IPS-20b (cell line): ENCODE measurements at regions not wholly inside any gene's neighbourhood (a gene's known extent, or its start where the extent isn't known, plus 50 kb on each side); places are given as distances from the start of the nearest gene placed in this dataset.

ENCODE experiments used
- H3K27ac ChIP-seq: one replicate; pipeline ENCODE4 v1.5.1; 2013; ENCODE audit warnings: low read length
- H3K27me3 ChIP-seq: 2 replicates; pipeline ENCODE4 v1.6.1; 2013; ENCODE audit warnings: mild to moderate bottlenecking, low read length, inconsistent platforms; ENCODE audit not compliant: insufficient read depth
- H3K36me3 ChIP-seq: 2 replicates; pipeline ENCODE4 v1.6.1; 2013; ENCODE audit warnings: low read depth, mild to moderate bottlenecking, inconsistent platforms, low read length, moderate library complexity; ENCODE audit not compliant: insufficient read depth
- H3K4me1 ChIP-seq: 2 replicates; pipeline ENCODE4 v1.6.1; 2013; ENCODE audit warnings: mild to moderate bottlenecking, control low read depth, inconsistent platforms, low read length, moderate library complexity; ENCODE audit not compliant: insufficient read depth
- H3K4me3 ChIP-seq: 2 replicates; pipeline ENCODE4 v1.5.1; 2013; ENCODE audit warnings: mild to moderate bottlenecking, low read length, inconsistent platforms
- H3K9ac ChIP-seq: 2 replicates; pipeline ENCODE4 v1.6.1; 2013; ENCODE audit warnings: low read depth, mild to moderate bottlenecking, inconsistent platforms, low read length, moderate library complexity
- H3K9me3 ChIP-seq: 2 replicates; pipeline ENCODE4 v1.6.1; 2013; ENCODE audit warnings: mild to moderate bottlenecking, low read depth, low read length, inconsistent platforms; ENCODE audit not compliant: insufficient read depth

DNA sequence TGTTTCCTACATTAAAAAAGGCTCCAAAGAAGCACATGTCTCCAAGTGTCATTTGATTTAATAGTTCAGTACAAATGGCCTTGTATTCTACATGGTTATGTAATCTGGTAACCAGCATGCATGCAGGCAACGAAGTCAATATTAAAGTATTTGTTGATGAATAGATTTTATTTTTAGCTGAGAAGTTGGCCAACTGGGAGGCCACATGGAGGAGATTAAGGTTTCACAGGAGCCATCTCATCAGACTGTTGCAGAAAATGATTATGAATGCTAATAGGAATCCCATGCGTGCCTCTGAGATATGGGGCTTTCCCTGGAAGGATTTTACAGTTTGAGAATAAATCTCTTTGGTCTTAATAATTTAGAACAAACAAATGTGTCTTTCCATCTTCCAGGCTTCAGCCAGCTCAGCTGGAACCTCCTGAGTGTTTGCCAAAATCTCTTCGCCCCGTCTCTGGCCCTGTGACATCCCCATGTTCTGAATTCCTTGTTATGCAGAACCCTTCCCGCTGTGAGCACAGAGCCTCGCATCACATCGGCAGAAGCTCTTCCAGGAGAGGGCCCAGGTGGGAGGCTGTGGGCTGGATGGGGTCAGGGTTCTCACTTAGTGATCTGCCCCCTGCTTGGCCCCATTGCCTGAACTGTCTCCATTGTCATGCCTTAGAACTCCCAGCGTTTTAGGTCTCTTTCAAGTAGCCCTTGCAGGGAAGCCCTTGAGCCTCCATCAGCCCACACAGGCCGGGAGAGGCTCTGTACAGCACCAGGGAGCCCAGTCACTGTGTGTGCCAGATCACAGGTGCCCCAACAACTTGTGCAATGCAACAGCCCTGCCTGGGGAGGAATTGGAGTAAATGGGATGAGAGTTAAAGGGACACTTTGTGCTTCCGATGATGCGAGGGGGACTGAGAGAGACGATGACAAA is 190.5 kb upstream of the TWIST2 start:
- no peak overlapping the region for H3K4me3 ChIP-seq

DNA sequence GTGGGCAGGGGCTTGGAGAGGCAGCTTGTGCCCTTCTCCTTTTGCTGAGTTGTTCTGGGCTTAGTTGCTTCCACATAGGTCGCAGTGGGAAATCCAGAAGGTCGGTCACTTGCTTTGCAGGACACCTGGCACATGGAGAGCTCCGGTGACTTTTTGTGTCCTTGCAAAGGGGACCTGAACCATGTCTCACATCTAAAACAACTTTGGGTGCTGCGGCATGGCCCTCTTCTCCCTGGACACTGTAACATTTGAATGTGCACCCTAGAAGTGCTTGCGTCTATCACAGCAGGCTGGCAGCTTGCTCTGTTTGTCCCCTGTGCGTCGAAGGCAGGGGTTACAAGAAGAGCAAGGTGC is 189.9 kb upstream of the TWIST2 start:
- no peak overlapping the region for H3K9ac ChIP-seq
- H3K4me3 ChIP-seq = no peak overlapping the region
- no peak overlapping the region for H3K27ac ChIP-seq
- H3K36me3 ChIP-seq = no peaks in the 10 kb centered on the region
- peaks cover 5% of the 10 kb centered on the region; the same call in 1 of the 2 replicates for H3K27me3 ChIP-seq
- peaks cover 7% of the 10 kb centered on the region; the same call in 1 of the 2 replicates for H3K9me3 ChIP-seq
- peaks cover 5% of the 10 kb centered on the region; the same call in 1 of the 2 replicates for H3K4me1 ChIP-seq

More for the DNA sequence above, 190.5 kb upstream of the TWIST2 start:
- Histone ChIP-seq H3K9ac (no peak overlapping the region), H3K27ac (no peak overlapping the region), H3K36me3 (no peaks in the 10 kb centered on the region), H3K27me3 (peaks cover 5% of the 10 kb centered on the region; the same call in 1 of the 2 replicates), H3K9me3 (peaks cover 7% of the 10 kb centered on the region; the same call in 1 of the 2 replicates), H3K4me1 (peaks cover 5% of the 10 kb centered on the region; the same call in 1 of the 2 replicates)

DNA sequence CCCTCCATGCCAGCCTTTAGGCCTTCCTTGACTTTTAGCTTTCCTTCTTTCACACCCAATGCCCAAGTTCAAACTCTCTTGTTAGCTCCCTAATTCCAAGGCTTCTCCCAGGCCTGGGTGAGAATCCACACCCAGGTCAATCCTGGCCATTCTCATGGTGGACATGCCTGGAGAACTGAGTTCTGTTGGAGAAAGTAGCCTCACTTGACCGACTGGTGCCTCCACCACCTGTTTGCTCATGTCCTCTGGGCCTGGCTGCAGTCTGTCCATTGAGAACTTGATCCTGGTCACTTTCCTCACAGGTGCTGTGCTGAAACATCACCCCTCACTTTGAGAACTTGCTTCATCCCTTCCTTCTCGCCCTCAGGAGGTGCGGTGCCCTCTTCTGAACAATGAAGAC is 189.1 kb upstream of the TWIST2 start:
- Histone ChIP-seq H3K36me3 (no peaks in the 10 kb centered on the region), H3K27me3 (peaks cover 5% of the 10 kb centered on the region; the same call in 1 of the 2 replicates), H3K9me3 (peaks cover 7% of the 10 kb centered on the region; the same call in 1 of the 2 replicates), H3K9ac (no peak overlapping the region), H3K4me1 (peaks cover 5% of the 10 kb centered on the region; the same call in 1 of the 2 replicates), H3K4me3 (no peak overlapping the region), H3K27ac (no peak overlapping the region)

DNA sequence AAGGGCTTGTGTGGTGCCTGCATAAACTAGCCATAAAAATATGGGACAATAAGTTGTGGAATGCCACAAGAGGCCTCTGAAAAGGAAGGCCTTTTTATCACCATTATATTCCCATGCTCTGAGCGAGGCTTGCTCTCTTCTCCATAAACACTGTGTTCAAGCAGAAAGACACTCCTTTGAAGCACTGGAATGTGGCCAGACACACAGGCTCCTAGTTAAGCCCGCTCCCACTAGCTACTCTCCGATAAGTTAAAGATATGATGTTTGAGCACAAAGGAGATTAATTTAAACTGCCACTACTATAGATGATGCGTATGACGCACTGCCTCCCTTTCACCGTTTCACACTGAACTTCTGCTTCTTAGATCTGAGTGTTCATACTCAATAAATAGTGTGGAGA is 188.7 kb upstream of the TWIST2 start:
- H3K4me3 ChIP-seq = no peak overlapping the region
- H3K27me3 ChIP-seq = peaks cover 5% of the 10 kb centered on the region; the same call in 1 of the 2 replicates
- H3K9me3 ChIP-seq = peaks cover 7% of the 10 kb centered on the region; the same call in 1 of the 2 replicates
- H3K9ac ChIP-seq = no peak overlapping the region
- no peak overlapping the region for H3K27ac ChIP-seq
- H3K36me3 ChIP-seq = no peaks in the 10 kb centered on the region
- peaks cover 5% of the 10 kb centered on the region; the same call in 1 of the 2 replicates for H3K4me1 ChIP-seq

DNA sequence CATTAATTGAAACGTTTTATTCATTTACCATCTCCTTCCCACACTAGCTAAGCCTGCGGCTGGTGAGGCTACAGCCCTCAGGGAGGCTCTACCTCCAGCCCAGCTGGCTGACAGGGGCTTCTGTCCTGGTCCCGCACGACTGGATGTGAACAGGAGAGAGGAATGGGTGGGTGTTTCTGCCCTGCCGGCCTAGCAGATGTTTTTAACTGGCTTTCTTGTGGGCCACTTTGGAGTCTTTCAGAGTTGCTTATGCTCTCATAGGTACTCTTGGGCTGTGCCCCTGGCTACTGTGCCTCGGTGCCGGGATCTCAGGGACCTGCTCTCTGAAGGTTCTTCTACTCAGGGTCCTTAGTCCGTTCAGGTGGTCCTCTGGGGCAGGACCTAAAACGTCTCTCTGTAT is 184.3 kb upstream of the TWIST2 start:
- no peaks in the 10 kb centered on the region for H3K4me1 ChIP-seq

DNA sequence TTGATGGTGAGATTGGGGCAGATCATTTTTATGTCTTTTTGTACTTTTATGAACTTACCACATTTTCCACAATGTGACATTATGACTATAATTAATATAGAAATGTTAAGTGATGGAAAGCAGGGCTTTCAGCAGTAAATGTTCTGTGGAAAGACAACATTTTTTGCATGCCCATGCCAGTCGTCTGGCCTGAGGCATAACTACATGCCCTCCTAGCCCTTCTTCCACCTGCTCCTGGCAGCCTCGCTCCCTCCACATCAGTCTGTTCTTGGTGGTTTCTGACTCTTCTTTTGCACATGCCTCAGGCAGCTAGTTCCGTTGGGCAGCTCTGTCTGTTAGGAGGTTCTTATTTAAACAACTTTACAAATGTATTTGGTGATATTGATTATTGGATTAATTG is 182.0 kb upstream of the TWIST2 start:
- Histone ChIP-seq H3K27me3 (no peaks in the 10 kb centered on the region), H3K9me3 (peaks cover 11% of the 10 kb centered on the region), H3K4me1 (no peaks in the 10 kb centered on the region), H3K36me3 (no peaks in the 10 kb centered on the region), H3K4me3 (no peak overlapping the region), H3K27ac (no peak overlapping the region), H3K9ac (no peak overlapping the region)

More for the DNA sequence above, 184.3 kb upstream of the TWIST2 start:
- H3K9me3 ChIP-seq = peaks cover 7% of the 10 kb centered on the region; the same call in 1 of the 2 replicates
- no peak overlapping the region for H3K9ac ChIP-seq
- H3K4me3 ChIP-seq = no peak overlapping the region
- no peaks in the 10 kb centered on the region for H3K27me3 ChIP-seq
- H3K36me3 ChIP-seq = no peaks in the 10 kb centered on the region
- H3K27ac ChIP-seq = no peak overlapping the region

DNA sequence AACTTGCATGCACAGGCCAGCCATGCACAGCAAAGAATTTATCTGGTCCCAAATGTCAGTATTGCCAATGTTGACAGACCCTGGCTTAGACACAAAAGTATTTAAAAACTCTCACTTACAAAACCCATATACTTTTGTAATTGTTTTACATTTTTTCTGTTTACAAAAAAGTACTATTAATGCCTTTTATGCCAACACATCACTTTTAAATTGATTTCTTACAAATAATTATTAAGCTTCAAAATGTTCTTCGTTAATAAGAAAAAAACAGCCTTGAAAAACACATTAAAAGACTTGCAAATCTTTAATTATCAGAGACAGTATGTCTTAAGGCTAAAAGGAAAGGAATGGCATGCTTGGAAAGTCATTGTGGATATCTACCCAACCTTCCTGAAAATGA is 181.3 kb upstream of the TWIST2 start:
- Histone ChIP-seq H3K4me1 (no peaks in the 10 kb centered on the region), H3K4me3 (no peak overlapping the region), H3K27me3 (no peaks in the 10 kb centered on the region), H3K9ac (no peak overlapping the region), H3K36me3 (no peaks in the 10 kb centered on the region), H3K9me3 (peaks cover 6% of the 10 kb centered on the region), H3K27ac (no peak overlapping the region)

DNA sequence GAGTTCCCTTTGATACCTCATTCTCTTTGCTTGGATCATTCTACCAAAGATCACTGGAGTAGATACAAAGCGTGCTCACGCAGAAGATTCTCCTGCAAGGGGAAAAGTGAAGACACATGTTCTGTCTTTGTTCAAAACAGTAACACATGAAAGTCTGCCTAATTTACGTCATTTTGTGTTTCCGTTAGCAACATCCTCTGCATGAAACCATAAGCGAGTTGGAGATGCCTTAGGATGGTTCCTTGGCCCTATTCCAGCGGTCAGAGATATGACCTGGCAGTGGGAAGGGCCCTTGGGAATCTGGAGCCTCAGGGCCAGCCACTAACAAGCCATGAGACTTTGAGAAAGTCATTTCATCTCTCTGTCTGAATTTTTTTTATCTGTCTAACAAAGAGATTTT is 180.9 kb upstream of the TWIST2 start:
- Histone ChIP-seq H3K4me1 (no peaks in the 10 kb centered on the region), H3K9me3 (peaks cover 8% of the 10 kb centered on the region), H3K4me3 (no peak overlapping the region), H3K9ac (no peak overlapping the region), H3K27me3 (no peaks in the 10 kb centered on the region), H3K36me3 (no peaks in the 10 kb centered on the region), H3K27ac (no peak overlapping the region)

DNA sequence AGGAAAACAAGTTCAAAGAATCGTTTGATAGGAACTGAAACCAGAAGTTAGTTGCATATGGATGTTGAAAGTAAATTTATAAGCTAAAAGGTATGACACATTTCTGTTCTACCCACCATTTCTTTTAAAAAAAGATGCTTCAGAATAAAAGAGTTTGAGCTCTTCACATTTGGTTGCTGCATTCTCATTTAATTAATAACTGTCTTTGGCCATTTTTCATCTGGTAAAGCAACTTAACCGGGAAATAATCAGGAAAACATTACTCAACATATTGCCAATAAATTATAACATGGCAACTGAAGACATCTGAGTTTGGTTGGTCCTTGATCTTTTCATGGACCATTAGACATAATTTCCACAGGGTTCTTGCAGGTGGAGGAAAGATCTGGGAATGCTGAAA is 180.2 kb upstream of the TWIST2 start:
- Histone ChIP-seq H3K27me3 (no peaks in the 10 kb centered on the region), H3K27ac (no peak overlapping the region), H3K4me1 (no peaks in the 10 kb centered on the region), H3K9me3 (peaks cover 8% of the 10 kb centered on the region), H3K4me3 (no peak overlapping the region), H3K36me3 (no peaks in the 10 kb centered on the region), H3K9ac (no peak overlapping the region)

DNA sequence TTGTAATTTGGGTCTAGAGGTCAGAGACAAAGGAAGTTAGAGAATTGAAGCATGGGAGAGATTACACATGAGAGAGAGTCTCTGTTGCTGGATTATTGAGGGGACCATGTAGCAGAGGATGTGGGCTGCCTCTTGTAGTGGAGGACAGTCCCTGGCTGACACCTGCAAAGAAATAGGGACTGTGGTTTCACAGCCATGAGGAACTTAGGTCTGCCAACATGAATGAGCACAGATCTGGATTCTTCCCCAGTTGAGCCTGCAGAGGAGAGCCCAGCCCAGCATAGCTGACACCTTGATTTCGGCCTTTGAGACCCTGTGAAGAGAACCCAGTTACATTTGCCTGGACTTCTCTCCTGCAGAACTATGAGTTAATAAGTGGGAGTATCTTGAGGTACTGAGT is 179.5 kb upstream of the TWIST2 start:
- Histone ChIP-seq H3K9me3 (peaks cover 12% of the 10 kb centered on the region), H3K4me3 (no peak overlapping the region), H3K36me3 (no peaks in the 10 kb centered on the region), H3K4me1 (no peaks in the 10 kb centered on the region), H3K9ac (no peak overlapping the region), H3K27ac (no peak overlapping the region), H3K27me3 (no peaks in the 10 kb centered on the region)

DNA sequence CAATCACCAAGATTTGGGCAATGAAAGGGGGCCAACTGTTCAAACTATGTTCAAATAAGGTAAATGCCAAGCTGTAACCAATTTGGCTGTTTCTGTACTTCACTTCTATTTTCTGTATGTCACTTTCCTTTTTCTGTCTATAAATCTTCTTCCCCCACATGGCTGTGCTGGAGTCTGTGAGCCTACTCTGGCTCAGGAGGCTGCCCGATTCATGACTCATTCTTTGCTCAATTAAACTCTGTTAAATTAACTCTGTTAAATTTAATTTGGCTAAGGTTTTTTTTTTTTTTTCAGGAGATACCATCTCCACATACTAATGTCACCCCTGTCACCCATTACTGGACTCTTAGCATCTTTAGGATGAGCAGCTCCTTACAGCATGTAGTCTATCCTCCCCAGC is 178.8 kb upstream of the TWIST2 start:
- no peaks in the 10 kb centered on the region for H3K27me3 ChIP-seq
- H3K9ac ChIP-seq = no peak overlapping the region
- H3K27ac ChIP-seq = no peak overlapping the region
- no peak overlapping the region for H3K4me3 ChIP-seq
- no peaks in the 10 kb centered on the region for H3K4me1 ChIP-seq
- H3K9me3 ChIP-seq = peaks cover 12% of the 10 kb centered on the region
- no peaks in the 10 kb centered on the region for H3K36me3 ChIP-seq

DNA sequence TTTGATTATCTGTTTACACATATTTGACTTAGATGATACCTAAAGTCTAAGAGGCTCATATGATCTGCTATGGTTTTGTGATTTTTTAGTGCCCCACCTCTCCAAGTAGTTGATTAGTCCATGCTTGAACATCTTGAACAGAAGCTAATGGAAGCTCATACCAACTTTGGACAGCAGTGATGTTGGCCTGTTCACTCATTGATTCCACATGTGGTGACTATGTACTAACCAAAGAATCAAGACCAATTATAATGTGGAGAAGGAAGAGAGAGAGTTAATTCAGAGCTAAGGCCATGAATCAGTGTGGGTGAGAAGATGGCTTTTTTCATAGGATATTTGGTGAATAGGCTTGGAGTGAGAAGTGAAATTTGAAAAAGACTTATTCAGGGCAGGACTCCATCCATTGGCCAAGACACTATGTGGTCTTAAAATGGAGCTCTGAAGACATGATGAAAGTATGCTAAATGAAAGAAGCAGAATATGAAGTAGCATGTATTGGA is 178.3 kb upstream of the TWIST2 start:
- Histone ChIP-seq H3K9ac (no peak overlapping the region), H3K36me3 (no peaks in the 10 kb centered on the region), H3K4me3 (no peak overlapping the region), H3K27ac (no peak overlapping the region), H3K27me3 (no peaks in the 10 kb centered on the region), H3K9me3 (peaks cover 12% of the 10 kb centered on the region), H3K4me1 (no peaks in the 10 kb centered on the region)
